Thoracic aorta (tissue), 2 donors: ENCODE measurements at regions not wholly inside any gene's neighbourhood (a gene's known extent, or its start where the extent isn't known, plus 50 kb on each side); places are given as distances from the start of the nearest gene placed in this dataset.

Source experiments
- ATAC-seq: fragments of 150-250 bp; one replicate; pipeline ENCODE4 v1.8.0; 2017; ENCODE audit warnings: low read depth; ENCODE audit not compliant: insufficient number of reproducible peaks, low FRiP score
- DNase-seq: peaks from one replicate; pipeline ENCODE4 v3.0.0-alpha.2; 2020; ENCODE audit warnings: low spot score
- H3K27ac ChIP-seq, 2 donors: fragments of 200-600 bp; sonication (generic); 1 replicate in 1 of 2; 2 replicates in 1 of 2; pipeline ENCODE4 v1.5.1; 2016; ENCODE audit warnings: mild to moderate bottlenecking in 2 of 2, moderate library complexity in 2 of 2
- H3K27me3 ChIP-seq: fragments of 200-600 bp; sonication (generic); replicated peaks from 2 replicates; pipeline ENCODE4 v1.6.0; 2016; ENCODE audit warnings: mild to moderate bottlenecking; ENCODE audit not compliant: insufficient read depth
- H3K36me3 ChIP-seq: fragments of 200-600 bp; sonication (generic); one replicate; pipeline ENCODE4 v1.5.1; 2016
- H3K4me1 ChIP-seq, 2 donors: fragments of 200-600 bp; sonication (generic); 1 replicate in 1 of 2; 2 replicates in 1 of 2; pipeline versions ENCODE4 v1.5.1 to v1.6.0; 2016; ENCODE audit warnings: low read depth in 2 of 2, mild to moderate bottlenecking in 1 of 2; ENCODE audit not compliant: control insufficient read depth in 1 of 2
- H3K4me3 ChIP-seq: fragments of 200-600 bp; sonication (generic); 2 replicates; pipeline ENCODE4 v1.5.1; 2016; ENCODE audit warnings: mild to moderate bottlenecking
- H3K9me3 ChIP-seq: fragments of 200-600 bp; sonication (generic); 2 replicates; pipeline ENCODE4 v1.5.1; 2016
- TF ChIP-seq, protein P1 (sequence below): fragments of 200-600 bp; sonication (generic); IDR thresholded peaks from one replicate; pipeline ENCODE4 v1.5.1; 2019; ENCODE audit warnings: antibody characterized with exemption

DNA sequence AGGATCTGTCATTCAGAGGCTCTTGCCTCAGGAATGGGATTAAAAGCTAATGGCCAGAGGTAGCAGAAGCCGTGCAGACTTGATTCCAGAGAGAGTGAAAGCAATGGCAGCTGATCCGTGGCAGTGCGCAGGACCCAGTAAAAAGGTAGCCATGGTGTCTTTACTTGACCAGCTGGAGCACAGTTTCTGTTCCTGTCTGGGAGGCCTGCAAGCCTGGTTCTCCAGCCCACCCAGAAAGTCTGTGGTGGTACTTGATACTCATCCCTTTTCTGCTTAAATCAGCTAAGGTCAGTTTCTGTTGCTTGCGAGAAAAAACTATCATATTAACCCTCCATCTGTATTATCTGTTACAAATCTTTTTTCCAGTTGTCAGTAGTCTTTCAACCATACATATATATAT, 86.7 kb downstream of the RPS6KA4 start:
- H3K9me3 ChIP-seq, result no peaks in the 10 kb centered on the region
- no peaks in the 10 kb centered on the region for H3K27me3 ChIP-seq
- H3K36me3 ChIP-seq, result no peaks in the 10 kb centered on the region
- no peak overlapping the region for H3K27ac ChIP-seq
- no peak overlapping the region for H3K4me3 ChIP-seq
- no peak for DNase-seq
- TF ChIP-seq, protein P1, sequence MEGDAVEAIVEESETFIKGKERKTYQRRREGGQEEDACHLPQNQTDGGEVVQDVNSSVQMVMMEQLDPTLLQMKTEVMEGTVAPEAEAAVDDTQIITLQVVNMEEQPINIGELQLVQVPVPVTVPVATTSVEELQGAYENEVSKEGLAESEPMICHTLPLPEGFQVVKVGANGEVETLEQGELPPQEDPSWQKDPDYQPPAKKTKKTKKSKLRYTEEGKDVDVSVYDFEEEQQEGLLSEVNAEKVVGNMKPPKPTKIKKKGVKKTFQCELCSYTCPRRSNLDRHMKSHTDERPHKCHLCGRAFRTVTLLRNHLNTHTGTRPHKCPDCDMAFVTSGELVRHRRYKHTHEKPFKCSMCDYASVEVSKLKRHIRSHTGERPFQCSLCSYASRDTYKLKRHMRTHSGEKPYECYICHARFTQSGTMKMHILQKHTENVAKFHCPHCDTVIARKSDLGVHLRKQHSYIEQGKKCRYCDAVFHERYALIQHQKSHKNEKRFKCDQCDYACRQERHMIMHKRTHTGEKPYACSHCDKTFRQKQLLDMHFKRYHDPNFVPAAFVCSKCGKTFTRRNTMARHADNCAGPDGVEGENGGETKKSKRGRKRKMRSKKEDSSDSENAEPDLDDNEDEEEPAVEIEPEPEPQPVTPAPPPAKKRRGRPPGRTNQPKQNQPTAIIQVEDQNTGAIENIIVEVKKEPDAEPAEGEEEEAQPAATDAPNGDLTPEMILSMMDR, result no peak
- no peak for ATAC-seq
- peaks cover 26 to 62% of the 10 kb centered on the region in 2 donors for H3K4me1 ChIP-seq

- TF ChIP-seq, protein P1, result no peak
- peaks cover 22 to 39% of the 10 kb centered on the region in 2 donors for H3K4me1 ChIP-seq
- H3K27me3 ChIP-seq, result no peaks in the 10 kb centered on the region
- no peaks in the 10 kb centered on the region for H3K36me3 ChIP-seq
- no peak for ATAC-seq
- no peak for DNase-seq
- H3K9me3 ChIP-seq, result no peaks in the 10 kb centered on the region
- H3K27ac ChIP-seq, result peak overlapping the region; percentile 71 to 75
- H3K4me3 ChIP-seq, result peak overlapping the region; percentile 70
Observed at GRCh38 chr11:64447831-64448598, 89.1 kb downstream of the RPS6KA4 start.

GRCh38 chr11:64448599-64449380, 89.8 kb downstream of the RPS6KA4 start:
- H3K27me3 ChIP-seq, result no peaks in the 10 kb centered on the region
- DNase-seq (peak; percentile 47), ATAC-seq (peak; percentile 68)
- H3K4me3 ChIP-seq, result peak overlapping the region; percentile 70
- H3K4me1 ChIP-seq, result peaks cover 22 to 38% of the 10 kb centered on the region in 2 donors
- no peaks in the 10 kb centered on the region for H3K9me3 ChIP-seq
- H3K27ac ChIP-seq, result peak overlapping the region; percentile 71 to 75
- TF ChIP-seq, protein P1, result peak; percentile 79
- H3K36me3 ChIP-seq, result no peaks in the 10 kb centered on the region

DNA sequence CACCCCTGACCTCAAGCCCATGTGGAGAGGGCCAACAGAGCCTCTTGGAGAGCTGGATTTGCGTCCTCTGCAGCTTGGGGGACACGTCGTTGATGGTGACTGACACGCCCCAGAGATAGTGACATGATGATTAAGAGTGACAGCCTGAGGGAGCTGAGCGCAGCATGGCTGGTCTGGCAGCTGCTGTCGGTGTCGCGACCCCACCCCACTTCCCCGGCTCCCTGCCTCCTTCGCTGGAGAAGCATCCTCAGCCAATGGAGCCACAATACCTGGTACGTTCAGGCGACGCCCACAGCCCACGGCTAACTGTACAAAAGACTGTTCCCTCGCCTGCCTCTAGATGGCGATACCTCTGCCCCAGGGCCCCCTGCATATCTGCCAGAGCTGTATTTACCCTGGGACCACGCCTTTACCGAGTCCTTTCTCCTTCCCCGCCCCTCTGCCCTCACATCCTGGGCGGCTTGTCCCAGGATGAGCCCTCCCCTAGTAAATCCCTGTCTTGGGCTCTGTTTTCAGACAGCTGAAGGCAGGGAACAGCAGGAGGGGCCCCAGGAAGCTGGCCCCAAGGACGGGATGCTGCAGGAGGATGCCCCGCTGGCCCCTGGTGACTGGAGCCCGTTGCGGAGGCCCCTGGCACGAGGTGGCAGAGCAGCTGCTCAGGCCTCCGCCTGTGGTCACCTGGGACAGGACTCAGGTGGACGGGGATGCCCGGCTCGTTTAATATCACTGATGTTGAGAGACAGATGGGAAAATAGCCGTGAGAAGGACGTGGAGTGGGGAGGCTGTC, 90.6 kb downstream of the RPS6KA4 start:
- TF ChIP-seq, protein P1, result peak; percentile 66
- H3K9me3 ChIP-seq, result no peaks in the 10 kb centered on the region
- H3K27me3 ChIP-seq, result no peaks in the 10 kb centered on the region
- ATAC-seq (no peak), DNase-seq (no peak)
- no peaks in the 10 kb centered on the region for H3K36me3 ChIP-seq
- peak overlapping the region; percentile 71 to 75 for H3K27ac ChIP-seq
- H3K4me3 ChIP-seq, result peak overlapping the region; percentile 70
- peaks cover 22 to 34% of the 10 kb centered on the region in 2 donors for H3K4me1 ChIP-seq
